Muscle layer of duodenum (tissue), 2 donors: ENCODE measurements at regions not wholly inside any gene's neighbourhood (a gene's known extent, or its start where the extent isn't known, plus 50 kb on each side); places are given as distances from the start of the nearest gene placed in this dataset.

ENCODE experiments used
- H3K27ac ChIP-seq: one replicate; pipeline ENCODE4 v1.7.0; 2013; ENCODE audit warnings: mild to moderate bottlenecking, low read length
- H3K27me3 ChIP-seq: one replicate; pipeline ENCODE4 v1.7.0; 2013; ENCODE audit warnings: low read depth, mild to moderate bottlenecking, control low read depth, low read length
- H3K36me3 ChIP-seq, 2 donors: one replicate each; pipeline ENCODE4 v1.7.0; 2013; ENCODE audit warnings: low read length in 2 of 2, control low read depth in 1 of 2, mild to moderate bottlenecking in 1 of 2; ENCODE audit not compliant: insufficient read depth in 2 of 2, control insufficient read depth in 1 of 2
- H3K4me1 ChIP-seq, 2 donors: one replicate each; pipeline ENCODE4 v1.7.0; 2013; ENCODE audit warnings: low read length in 2 of 2, mild to moderate bottlenecking in 2 of 2, control low read depth in 1 of 2, moderate library complexity in 1 of 2; ENCODE audit not compliant: insufficient read depth in 2 of 2, control insufficient read depth in 1 of 2
- H3K4me3 ChIP-seq, 2 donors: one replicate each; pipeline ENCODE4 v1.7.0; 2013; ENCODE audit warnings: low read length in 2 of 2, low read depth in 1 of 2, mild to moderate bottlenecking in 1 of 2
- H3K9me3 ChIP-seq, 2 donors: one replicate each; pipeline ENCODE4 v1.7.0; 2013; ENCODE audit warnings: low read length in 2 of 2, control low read depth in 1 of 2, mild to moderate bottlenecking in 1 of 2; ENCODE audit not compliant: control insufficient read depth in 1 of 2
- donor health status: healthy.

DNA sequence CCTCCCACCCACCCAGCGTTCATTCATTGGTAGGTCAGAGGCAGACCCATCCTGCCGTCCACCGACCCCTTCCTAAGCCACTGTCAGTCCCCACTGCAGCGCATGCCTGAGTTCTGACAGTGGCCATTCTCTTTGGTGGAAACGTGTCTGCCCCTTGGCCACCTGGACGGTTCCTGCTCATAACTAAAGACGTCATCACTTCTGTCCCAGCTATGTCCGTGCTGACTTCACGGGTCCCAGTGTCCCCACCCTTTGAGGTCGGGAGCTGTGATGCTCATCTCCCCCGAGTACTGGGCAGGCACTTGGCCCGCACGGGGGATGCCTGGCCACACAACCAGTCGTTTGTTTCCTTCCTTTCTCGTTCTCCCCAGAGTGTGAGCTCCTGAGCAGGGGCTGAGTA is 267.1 kb downstream of the C16orf95 start:
- H3K27ac ChIP-seq: no peak overlapping the region
- H3K27me3 ChIP-seq: no peaks in the 10 kb centered on the region
- no peaks in the 10 kb centered on the region for H3K4me1 ChIP-seq
- H3K4me3 ChIP-seq: no peak overlapping the region
- no peaks in the 10 kb centered on the region for H3K36me3 ChIP-seq
- H3K9me3 ChIP-seq: peaks cover 5% of the 10 kb centered on the region in 2 donors

DNA sequence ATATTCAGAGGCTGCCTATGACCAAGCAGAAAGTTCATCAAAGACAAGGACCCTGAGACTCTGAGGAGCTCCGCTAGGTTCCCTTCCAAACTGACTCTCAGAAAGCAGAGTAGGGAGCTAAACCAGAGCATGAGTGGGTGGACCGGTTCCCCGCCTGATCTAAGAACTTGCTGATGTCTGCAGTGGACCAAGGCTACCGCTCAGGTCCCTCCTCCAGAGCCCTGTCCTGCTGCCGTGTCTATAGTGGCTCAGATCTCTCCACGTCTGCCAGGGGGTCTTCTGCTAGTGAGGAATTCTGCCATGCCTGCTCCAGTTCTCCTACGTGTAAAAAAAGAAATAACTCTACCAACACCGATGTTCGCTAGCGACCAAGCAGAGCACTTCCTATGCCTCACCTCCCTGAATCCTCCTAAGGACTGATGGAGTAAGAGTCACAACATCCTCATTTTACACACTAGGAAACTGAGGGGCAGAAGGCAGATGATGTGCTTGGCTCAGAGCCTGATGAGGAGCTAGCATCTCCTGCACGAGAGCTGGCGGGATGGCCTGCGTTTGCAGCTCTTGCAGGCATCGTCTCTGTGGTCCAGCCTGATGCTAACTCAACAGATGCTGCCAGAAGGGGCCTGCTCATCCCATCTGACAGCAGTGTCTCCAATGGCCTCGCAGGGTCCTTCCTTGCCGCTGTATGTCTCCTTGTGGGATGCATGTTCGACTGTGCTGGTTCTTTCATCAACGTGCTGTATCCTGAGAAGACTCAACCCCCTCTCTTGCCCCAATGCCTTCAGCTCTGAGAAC is 265.5 kb downstream of the C16orf95 start:
- H3K4me1 ChIP-seq: no peaks in the 10 kb centered on the region
- no peak overlapping the region for H3K27ac ChIP-seq
- H3K4me3 ChIP-seq: no peak overlapping the region
- peaks cover 5% of the 10 kb centered on the region in 2 donors for H3K9me3 ChIP-seq
- no peaks in the 10 kb centered on the region for H3K27me3 ChIP-seq
- no peaks in the 10 kb centered on the region for H3K36me3 ChIP-seq

DNA sequence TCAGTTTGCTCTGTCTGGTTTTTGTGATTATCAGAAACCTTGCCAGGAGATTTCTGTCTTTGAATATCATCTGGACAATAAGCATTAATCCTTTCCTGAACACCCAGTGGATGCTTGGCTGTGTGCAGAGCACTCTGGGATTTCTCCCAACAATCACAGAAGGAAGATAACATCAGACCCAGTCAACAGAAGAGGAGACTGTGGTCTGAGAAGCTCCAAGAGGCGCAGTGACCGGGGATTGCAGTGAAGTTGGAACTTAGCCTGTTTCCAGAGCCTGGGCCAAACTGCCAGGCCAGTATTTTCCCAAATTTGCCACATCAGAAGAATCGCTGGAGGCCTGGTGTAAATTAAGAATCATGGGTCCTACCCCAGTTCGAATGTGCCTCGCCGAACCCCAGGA is 264.7 kb downstream of the C16orf95 start:
- H3K27ac ChIP-seq: no peak overlapping the region
- H3K27me3 ChIP-seq: no peaks in the 10 kb centered on the region
- H3K9me3 ChIP-seq: peaks cover 5% of the 10 kb centered on the region in 2 donors
- H3K4me1 ChIP-seq: no peaks in the 10 kb centered on the region
- no peaks in the 10 kb centered on the region for H3K36me3 ChIP-seq
- no peak overlapping the region for H3K4me3 ChIP-seq

DNA sequence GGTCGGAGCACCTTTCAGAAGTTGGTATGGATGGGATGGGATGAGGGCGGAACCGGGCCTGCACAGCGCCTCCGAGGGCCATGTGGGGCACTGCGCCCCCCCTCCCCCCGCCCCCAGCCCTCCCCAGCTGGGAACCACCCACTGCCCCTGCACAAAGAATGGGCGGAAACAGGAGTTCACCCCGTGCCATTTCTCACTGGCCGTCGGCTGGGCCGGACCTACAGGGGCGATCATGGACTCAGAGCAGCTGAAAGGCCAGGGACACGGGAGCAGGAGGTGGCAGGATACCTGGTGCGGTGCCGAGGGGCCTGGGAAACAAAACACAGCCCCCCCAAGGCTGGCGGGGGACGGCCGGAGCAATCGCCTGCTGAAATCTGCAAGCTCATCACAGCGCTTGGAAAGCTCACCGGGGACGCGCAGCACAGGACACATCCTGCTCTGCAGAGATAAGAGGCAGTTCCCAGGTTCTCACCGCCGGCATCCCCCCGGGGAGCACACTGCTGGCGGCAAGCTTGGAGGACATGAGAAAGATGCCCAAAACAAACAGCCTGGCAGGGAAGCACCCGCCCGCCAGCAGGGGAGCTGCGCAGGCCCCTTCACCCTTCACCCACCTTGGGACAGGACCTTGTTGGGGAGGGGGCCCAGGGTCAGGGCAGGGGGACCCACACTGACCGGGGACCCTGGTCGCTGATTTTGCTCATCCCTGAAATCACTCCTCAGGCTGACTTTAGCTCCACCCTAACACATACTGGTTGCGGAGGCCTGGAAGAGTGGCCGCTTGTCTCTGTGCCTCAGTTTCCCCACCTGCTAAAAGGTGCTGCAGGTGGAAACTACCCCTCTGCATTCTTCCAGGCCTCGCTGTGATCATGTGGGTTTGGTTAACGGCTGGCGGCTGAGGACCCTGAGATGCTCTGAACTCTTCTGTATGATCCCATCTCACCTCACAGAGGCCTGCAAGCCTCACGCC is 263.9 kb downstream of the C16orf95 start:
- Histone ChIP-seq H3K4me1 (no peaks in the 10 kb centered on the region), H3K4me3 (no peak overlapping the region), H3K36me3 (no peaks in the 10 kb centered on the region), H3K27ac (no peak overlapping the region), H3K27me3 (no peaks in the 10 kb centered on the region), H3K9me3 (peaks cover 5% of the 10 kb centered on the region in 2 donors)

DNA sequence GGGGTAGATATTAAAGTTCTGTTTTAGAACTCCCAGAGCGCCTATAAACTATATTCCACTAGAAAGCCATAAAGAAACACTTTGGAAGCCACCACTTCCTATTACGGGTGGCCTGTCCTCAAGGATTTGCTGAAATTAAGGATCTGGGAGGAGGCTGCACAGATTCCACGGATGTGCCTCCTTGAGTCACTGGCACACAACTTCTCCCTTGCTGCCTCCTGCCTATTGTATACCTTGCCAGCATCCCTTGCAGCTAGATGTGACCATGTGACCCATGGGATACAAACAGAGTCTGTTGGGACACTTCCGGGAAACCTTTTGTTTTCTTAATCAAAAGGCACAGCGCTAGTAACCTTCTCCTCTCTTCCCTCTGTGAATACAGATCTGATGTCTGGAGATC is 263.0 kb downstream of the C16orf95 start:
- Histone ChIP-seq H3K4me1 (no peaks in the 10 kb centered on the region), H3K9me3 (peaks cover 5% of the 10 kb centered on the region in 2 donors)

DNA sequence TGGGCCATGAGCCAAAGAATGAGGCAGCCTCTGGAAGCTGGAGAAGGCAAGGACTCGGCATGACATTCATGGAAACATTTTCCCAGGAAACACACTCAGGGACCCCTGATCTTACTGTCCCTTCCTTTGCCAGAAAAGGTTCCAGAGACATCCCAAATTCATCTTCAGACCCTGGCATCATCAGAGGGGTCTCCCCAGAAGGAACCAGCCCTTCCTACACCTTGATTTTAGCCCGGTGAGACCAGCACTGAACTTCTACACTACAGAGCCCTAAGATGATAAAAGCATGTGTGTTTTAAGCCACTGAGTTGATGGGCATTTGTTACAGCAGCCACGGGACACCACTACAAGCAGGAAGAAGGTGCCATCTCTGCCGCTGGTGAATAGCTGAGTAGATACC is 262.3 kb downstream of the C16orf95 start:
- H3K27me3 ChIP-seq: no peaks in the 10 kb centered on the region
- no peak overlapping the region for H3K27ac ChIP-seq
- peaks cover 5% of the 10 kb centered on the region in 2 donors for H3K9me3 ChIP-seq
- no peak overlapping the region for H3K4me3 ChIP-seq
- no peaks in the 10 kb centered on the region for H3K36me3 ChIP-seq
- no peaks in the 10 kb centered on the region for H3K4me1 ChIP-seq

More for the DNA sequence above, 263.0 kb downstream of the C16orf95 start:
- Histone ChIP-seq H3K4me3 (no peak overlapping the region), H3K36me3 (no peaks in the 10 kb centered on the region), H3K27me3 (no peaks in the 10 kb centered on the region), H3K27ac (no peak overlapping the region)

DNA sequence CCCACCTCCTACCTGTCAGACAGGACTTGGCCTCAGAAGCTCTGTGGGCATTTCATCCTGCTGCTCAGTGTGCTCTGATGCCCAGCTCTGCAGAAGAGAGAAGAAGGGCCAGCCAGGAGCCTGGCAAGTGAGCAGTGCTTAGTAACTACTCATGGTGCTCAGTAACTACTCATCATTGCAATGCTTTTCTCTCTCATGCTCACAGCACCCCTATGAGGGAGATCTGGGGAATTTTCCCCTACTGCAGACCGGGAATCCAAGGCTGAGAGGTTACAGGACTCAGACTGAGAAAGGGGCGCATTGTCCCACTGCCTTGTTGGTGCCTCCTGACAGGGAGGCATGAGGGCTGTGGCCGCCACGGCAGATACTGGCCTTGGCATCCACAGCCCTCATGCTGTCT is 261.1 kb downstream of the C16orf95 start:
- H3K27ac ChIP-seq: no peak overlapping the region
- no peaks in the 10 kb centered on the region for H3K36me3 ChIP-seq
- H3K9me3 ChIP-seq: peaks cover 5% of the 10 kb centered on the region in 2 donors
- no peaks in the 10 kb centered on the region for H3K27me3 ChIP-seq
- no peaks in the 10 kb centered on the region for H3K4me1 ChIP-seq
- H3K4me3 ChIP-seq: no peak overlapping the region

DNA sequence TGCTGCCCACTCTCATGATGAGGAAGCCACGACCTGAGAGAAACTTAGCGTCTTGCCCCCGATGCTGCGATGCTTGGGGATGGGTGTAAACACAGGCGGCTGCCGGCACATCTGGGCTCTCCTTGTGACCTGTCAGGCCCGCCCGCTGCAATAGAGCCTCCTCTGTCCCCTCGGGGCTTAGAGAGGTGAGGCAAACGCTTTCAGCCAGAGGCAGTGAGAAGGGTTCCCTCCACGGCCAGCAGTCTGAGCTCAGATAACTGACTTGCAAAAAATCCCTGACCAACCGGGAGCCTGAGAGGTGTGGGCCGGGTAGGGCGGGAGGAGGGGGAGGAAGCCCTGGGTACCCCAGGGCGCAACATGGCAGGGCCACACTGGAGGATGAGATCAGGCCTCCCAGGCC is 260.6 kb downstream of the C16orf95 start:
- Histone ChIP-seq H3K36me3 (no peaks in the 10 kb centered on the region), H3K27me3 (no peaks in the 10 kb centered on the region), H3K4me3 (no peak overlapping the region), H3K27ac (no peak overlapping the region), H3K9me3 (peaks cover 5% of the 10 kb centered on the region in 2 donors), H3K4me1 (no peaks in the 10 kb centered on the region)

DNA sequence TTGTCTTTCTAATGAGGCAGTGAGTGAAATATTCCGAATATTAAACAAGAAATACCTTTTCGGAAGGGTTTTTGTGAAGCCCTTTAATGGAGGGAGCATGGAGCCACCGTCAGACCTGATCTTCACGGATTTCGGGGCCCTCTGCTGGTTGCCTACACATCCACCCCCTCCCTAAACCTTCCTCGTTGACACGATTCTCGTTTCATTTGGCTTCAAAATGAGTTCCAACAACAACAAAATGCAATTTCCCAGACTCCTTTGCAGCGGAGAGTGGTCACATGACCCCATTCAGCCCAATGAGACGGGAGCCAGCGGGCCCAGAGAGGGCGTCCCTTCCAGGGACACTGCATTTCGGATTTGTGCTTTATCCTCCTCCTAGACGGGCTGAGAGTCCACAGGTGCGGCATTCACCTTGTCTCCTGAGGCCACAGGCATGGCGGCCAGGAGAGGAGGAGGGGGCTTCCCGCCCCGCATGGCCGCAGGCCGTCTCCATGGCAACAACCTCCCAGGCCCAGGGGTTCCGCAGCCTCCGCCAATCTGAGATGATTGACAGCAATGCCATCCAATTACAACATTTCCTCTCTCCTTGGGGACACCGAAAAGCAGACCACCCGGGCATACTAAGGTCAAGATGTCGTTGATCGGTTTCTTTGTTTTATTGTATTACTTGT is 259.8 kb downstream of the C16orf95 start:
- H3K27me3 ChIP-seq: no peaks in the 10 kb centered on the region
- H3K4me3 ChIP-seq: no peak overlapping the region
- H3K27ac ChIP-seq: no peak overlapping the region
- no peaks in the 10 kb centered on the region for H3K36me3 ChIP-seq
- H3K9me3 ChIP-seq: peaks cover 5% of the 10 kb centered on the region in 2 donors
- no peaks in the 10 kb centered on the region for H3K4me1 ChIP-seq

DNA sequence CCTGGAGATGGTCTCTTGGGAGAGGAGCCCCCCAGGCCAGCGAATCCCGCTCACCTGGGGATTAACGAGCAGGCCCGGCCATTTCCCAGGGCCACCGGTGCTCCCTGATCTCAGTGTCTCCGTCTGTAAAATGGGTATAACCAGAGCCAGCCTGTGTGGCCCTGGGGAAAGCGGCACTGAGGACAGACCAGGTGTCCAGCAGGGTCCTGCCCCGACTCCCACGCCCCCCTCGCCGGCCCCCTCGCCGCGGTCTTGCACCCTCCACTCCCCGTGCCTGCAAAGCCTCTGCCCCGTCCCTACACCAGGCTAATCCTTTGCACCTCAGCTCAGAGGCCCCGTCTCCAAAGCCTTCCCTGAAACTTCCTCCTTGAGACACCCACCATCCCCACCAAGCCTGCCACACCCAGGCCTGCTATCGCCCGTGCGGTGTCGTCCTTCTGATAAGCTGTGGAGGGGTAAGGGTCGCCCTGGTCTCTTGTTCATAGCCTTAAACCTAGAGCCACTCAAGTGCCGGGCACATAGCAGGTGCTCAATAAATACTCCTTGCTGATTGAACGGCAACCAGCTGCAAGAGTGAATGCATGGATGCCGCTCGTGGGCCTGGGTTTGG is 259.1 kb downstream of the C16orf95 start:
- Histone ChIP-seq H3K36me3 (no peaks in the 10 kb centered on the region), H3K27ac (no peak overlapping the region), H3K9me3 (peaks cover 5% of the 10 kb centered on the region in 2 donors), H3K4me3 (no peak overlapping the region), H3K4me1 (no peaks in the 10 kb centered on the region), H3K27me3 (no peaks in the 10 kb centered on the region)
